Gastroesophageal sphincter (tissue), 3 donors: ENCODE measurements at regions not wholly inside any gene's neighbourhood (a gene's known extent, or its start where the extent isn't known, plus 50 kb on each side); places are given as distances from the start of the nearest gene placed in this dataset.

ENCODE experiments used
- CTCF ChIP-seq, 4 experiments: fragments of 200-600 bp in 2 of 4; fragments of 450-650 bp in 2 of 4; sonication (generic) in 1 of 4; IDR thresholded peaks; one replicate each; pipeline ENCODE4 v1.5.1; 2017 to 2019; ENCODE audit warnings: antibody characterized with exemption in 4 of 4, mild to moderate bottlenecking in 2 of 4, moderate library complexity in 2 of 4
- POLR2A ChIP-seq, 2 donors: fragments of 450-650 bp; IDR thresholded peaks; one replicate each; pipeline ENCODE4 v1.6.1; 2017; ENCODE audit warnings: antibody characterized with exemption in 2 of 2, mild to moderate bottlenecking in 2 of 2, moderate library complexity in 1 of 2

- TF ChIP-seq CTCF (IDR thresholded peaks at IDR 0.05) (no peak), POLR2A (IDR thresholded peaks at IDR 0.05) (no peak)
Observed at GRCh38 chr4:34258176-34258575, 1986.1 kb downstream of the ARAP2 start.
